GM23338 (cell line): ENCODE measurements at regions not wholly inside any gene's neighbourhood (a gene's known extent, or its start where the extent isn't known, plus 50 kb on each side); places are given as distances from the start of the nearest gene placed in this dataset.

ENCODE experiments used
- ATAC-seq: fragments of 200-7000 bp; cut with Tn5 transposase; 3 replicates; pipeline ENCODE4 v1.9.1; 2020
- DNase-seq: peaks from one replicate; pipeline ENCODE4 v3.0.0-alpha.2; 2015; ENCODE audit warnings: low spot score
- H2AFZ ChIP-seq: fragments of 200-600 bp; sonication (generic); 2 replicates; pipeline ENCODE4 v1.8.0; 2016; ENCODE audit warnings: antibody characterized with exemption, mild to moderate bottlenecking, moderate library complexity
- H3F3A ChIP-seq: fragments of 200-600 bp; sonication (generic); replicated peaks from 2 replicates; pipeline ENCODE4 v1.8.0; 2017; ENCODE audit warnings: antibody characterized with exemption, mixed run types, low read depth
- H3K27ac ChIP-seq: fragments of 200-600 bp; sonication (generic); 2 replicates; pipeline ENCODE4 v1.6.1; 2016; ENCODE audit warnings: low read depth
- H3K27me3 ChIP-seq: fragments of 200-600 bp; sonication (generic); 2 replicates; pipeline ENCODE4 v1.8.0; 2016; ENCODE audit warnings: mild to moderate bottlenecking, mixed run types, moderate library complexity; ENCODE audit not compliant: insufficient read depth
- H3K36me3 ChIP-seq: fragments of 200-600 bp; sonication (generic); 2 replicates; pipeline ENCODE4 v1.8.0; 2016; ENCODE audit warnings: mild to moderate bottlenecking; ENCODE audit not compliant: insufficient read depth
- H3K4me1 ChIP-seq: fragments of 200-600 bp; sonication (generic); 2 replicates; pipeline ENCODE4 v1.8.0; 2016; ENCODE audit warnings: mild to moderate bottlenecking, moderate library complexity; ENCODE audit not compliant: insufficient read depth
- H3K4me2 ChIP-seq: fragments of 200-600 bp; sonication (generic); 2 replicates; pipeline ENCODE4 v1.7.1; 2017; ENCODE audit warnings: mixed run types
- H3K4me3 ChIP-seq: fragments of 200-600 bp; sonication (generic); 2 replicates; pipeline ENCODE4 v1.6.1; 2016; ENCODE audit warnings: mixed run types
- H3K79me2 ChIP-seq: fragments of 200-600 bp; sonication (generic); replicated peaks from 2 replicates; pipeline ENCODE4 v1.8.0; 2017; ENCODE audit warnings: mild to moderate bottlenecking; ENCODE audit not compliant: insufficient read depth
- H3K9me2 ChIP-seq: fragments of 200-600 bp; sonication (generic); 2 replicates; pipeline ENCODE4 v1.8.0; 2017; ENCODE audit not compliant: insufficient read depth
- H4K20me1 ChIP-seq: fragments of 200-600 bp; sonication (generic); replicated peaks from 2 replicates; pipeline ENCODE4 v1.8.0; 2017; ENCODE audit warnings: mild to moderate bottlenecking; ENCODE audit not compliant: insufficient read depth
- H3K27ac Mint-ChIP-seq: 2 replicates; pipeline ENCODE4 v1.8.0; 2020; ENCODE audit warnings: inconsistent platforms, mild to moderate bottlenecking, moderate library complexity, mixed read lengths
- H3K27me3 Mint-ChIP-seq: 3 replicates; pipeline ENCODE4 v1.8.0; 2022; ENCODE audit warnings: low read depth, mild to moderate bottlenecking, moderate library complexity, mixed read lengths, inconsistent platforms; ENCODE audit not compliant: insufficient read depth, poor library complexity
- H3K36me3 Mint-ChIP-seq: 3 replicates; pipeline ENCODE4 v1.8.0; 2021; ENCODE audit warnings: low read depth, mild to moderate bottlenecking, inconsistent platforms, moderate library complexity, mixed read lengths
- H3K4me1 Mint-ChIP-seq: 3 replicates; pipeline ENCODE4 v1.8.0; 2020; ENCODE audit warnings: mild to moderate bottlenecking, inconsistent platforms, mixed read lengths
- H3K4me3 Mint-ChIP-seq: 3 replicates; pipeline ENCODE4 v1.8.0; 2021; ENCODE audit warnings: moderate library complexity, mild to moderate bottlenecking, inconsistent platforms, mixed read lengths
- H3K9me3 Mint-ChIP-seq: 3 replicates; pipeline ENCODE4 v1.8.0; 2020; ENCODE audit warnings: moderate library complexity, mild to moderate bottlenecking, inconsistent platforms, mixed read lengths
- CREB1 ChIP-seq: fragments of 250-450 bp; sonication (Bioruptor Pico); IDR thresholded peaks from 2 replicates; pipeline ENCODE4 v1.5.0; 2020; ENCODE audit warnings: low read depth, mild to moderate bottlenecking, moderate library complexity
- CTCF ChIP-seq, 2 experiments: fragments of 200-600 bp in 1 of 2; sonication (generic) in 1 of 2; conservative IDR thresholded peaks; 2 replicates each; pipeline versions ENCODE4 v1.5.1 to v1.6.1; 2016 to 2017; ENCODE audit warnings: antibody characterized with exemption in 2 of 2, low read depth in 2 of 2, mild to moderate bottlenecking in 2 of 2, moderate library complexity in 1 of 2
- ETS1 ChIP-seq: IDR thresholded peaks from 2 replicates; pipeline ENCODE4 v1.6.1; 2016; ENCODE audit warnings: antibody characterized with exemption
- EZH2 ChIP-seq: fragments of 200-600 bp; sonication (generic); IDR thresholded peaks from one replicate; pipeline ENCODE4 v1.8.0; 2017; ENCODE audit warnings: antibody characterized with exemption, mild to moderate bottlenecking, low read depth; ENCODE audit not compliant: unreplicated experiment
- EZH2phosphoT487 ChIP-seq: fragments of 200-600 bp; sonication (generic); IDR thresholded peaks from one replicate; pipeline ENCODE4 v1.8.1; 2018; ENCODE audit warnings: antibody characterized with exemption; ENCODE audit not compliant: unreplicated experiment
- JUNB ChIP-seq: IDR thresholded peaks from one replicate; pipeline ENCODE4 v1.6.1; 2016; ENCODE audit warnings: antibody characterized with exemption; ENCODE audit not compliant: unreplicated experiment
- NANOG ChIP-seq: IDR thresholded peaks from 2 replicates; pipeline ENCODE4 v1.6.1; 2016; ENCODE audit warnings: antibody characterized with exemption, borderline replicate concordance
- POLR2AphosphoS5 ChIP-seq: IDR thresholded peaks from 2 replicates; pipeline ENCODE4 v1.6.1; 2016; ENCODE audit warnings: antibody characterized with exemption, low read depth
- REST ChIP-seq: IDR thresholded peaks from one replicate; pipeline ENCODE4 v1.6.1; 2018; ENCODE audit warnings: antibody characterized with exemption; ENCODE audit not compliant: unreplicated experiment
- STAT1 ChIP-seq: IDR thresholded peaks from one replicate; pipeline ENCODE4 v1.6.1; 2016; ENCODE audit warnings: antibody characterized with exemption; ENCODE audit not compliant: unreplicated experiment
- ZNF114 ChIP-seq: fragments of 250-450 bp; sonication (Bioruptor Pico); IDR thresholded peaks from 2 replicates; pipeline ENCODE4 v1.5.0; 2020; ENCODE audit warnings: mild to moderate bottlenecking, moderate library complexity
- ZNF331 ChIP-seq: fragments of 250-450 bp; sonication (Bioruptor Pico); IDR thresholded peaks from 2 replicates; pipeline ENCODE4 v1.5.0; 2020; ENCODE audit warnings: low read depth, mild to moderate bottlenecking, moderate library complexity
- ZNF462 ChIP-seq: fragments of 250-450 bp; sonication (Bioruptor Pico); IDR thresholded peaks from 2 replicates; pipeline ENCODE4 v1.5.0; 2020; ENCODE audit warnings: mild to moderate bottlenecking, moderate library complexity

GRCh38 chr1:4517186-4517954 is 137.0 kb upstream of the AJAP1 start:
- Histone ChIP-seq H3K36me3 (no peaks in the 10 kb centered on the region; the same call in 1 of the 2 replicates), H2AFZ (no peak overlapping the region), H3K4me3 (no peak overlapping the region), H3K79me2 (no peaks in the 10 kb centered on the region), H3K9me2 (no peaks in the 10 kb centered on the region), H3K27ac (no peak overlapping the region), H4K20me1 (no peaks in the 10 kb centered on the region), H3K4me1 (no peaks in the 10 kb centered on the region), H3K4me2 (no peak overlapping the region), H3K27me3 (no peaks in the 10 kb centered on the region), H3F3A (no peaks in the 10 kb centered on the region)
- Mint-ChIP-seq H3K27ac (no peak overlapping the region), H3K4me1 (no peaks in the 10 kb centered on the region), H3K4me3 (no peak overlapping the region), H3K9me3 (peaks cover 98% of the 10 kb centered on the region), H3K27me3 (peaks cover 10% of the 10 kb centered on the region), H3K36me3 (peaks cover 48% of the 10 kb centered on the region)
- DNase-seq (no peak), ATAC-seq (no peak)
- no peak for TF ChIP-seq JUNB
- TF ChIP-seq REST = no peak
- no peak for TF ChIP-seq STAT1
- no peak for TF ChIP-seq EZH2
- TF ChIP-seq ZNF462 (CRISPR knock-in tag) = no peak
- TF ChIP-seq ETS1 = no peak
- no peak for TF ChIP-seq CREB1 (CRISPR knock-in tag)
- no peak for TF ChIP-seq POLR2AphosphoS5
- TF ChIP-seq EZH2phosphoT487 = no peak
- TF ChIP-seq ZNF331 (CRISPR knock-in tag) = no peak
- TF ChIP-seq ZNF114 (CRISPR knock-in tag) = no peak
- no peak for TF ChIP-seq CTCF (conservative IDR thresholded peaks at IDR 0.05; ENCODE audit: low read depth in 2 of 2)
- TF ChIP-seq NANOG = no peak
